ENCODE measurements at regions not wholly inside any gene's neighbourhood (a gene's known extent, or its start where the extent isn't known, plus 50 kb on each side); places are given as distances from the start of the nearest gene placed in this dataset.
"Not testable (repeated sequence)": the region's sequence is repeated elsewhere in the genome, so short reads cannot be mapped to it uniquely, and the experiment has no call there.

- no peak for DNase-seq (ENCODE audit: low read depth)
Observed at GRCh38 chr13:30816736-30817135, 81.4 kb downstream of the ALOX5AP start.

- DNase-seq (ENCODE audit: low read depth): no peak
Observed at GRCh38 chr13:30818323-30818960, 83.1 kb downstream of the ALOX5AP start.

- DNase-seq (ENCODE audit: low read depth): no peak
Observed at GRCh38 chr13:30819136-30819888, 84.0 kb downstream of the ALOX5AP start.

GRCh38 chr13:30821421-30821820, 84.7 kb upstream of the MEDAG start:
- no peak for DNase-seq (ENCODE audit: low read depth)

GRCh38 chr13:30824651-30825050, 81.4 kb upstream of the MEDAG start:
- DNase-seq (ENCODE audit: low read depth): no peak

- DNase-seq (ENCODE audit: low read depth): no peak
Observed at GRCh38 chr13:30826911-30827577, 79.0 kb upstream of the MEDAG start.

- no peak for DNase-seq (ENCODE audit: low read depth)
Observed at GRCh38 chr13:30827578-30827925, 78.5 kb upstream of the MEDAG start.

- no peak for DNase-seq (ENCODE audit: low read depth)
Observed at GRCh38 chr13:30829145-30829832, 76.8 kb upstream of the MEDAG start.

- no peak for DNase-seq (ENCODE audit: low read depth)
Observed at GRCh38 chr13:30829833-30830637, 76.0 kb upstream of the MEDAG start.

- no peak for DNase-seq (ENCODE audit: low read depth)
Observed at GRCh38 chr13:30830638-30830965, 75.5 kb upstream of the MEDAG start.

- DNase-seq (ENCODE audit: low read depth): no peak
Observed at GRCh38 chr13:30831515-30831914, 74.6 kb upstream of the MEDAG start.

GRCh38 chr13:30832377-30832776, 73.7 kb upstream of the MEDAG start:
- no peak for DNase-seq (ENCODE audit: low read depth)

- peak; percentile 7 for DNase-seq (ENCODE audit: low read depth)
Observed at GRCh38 chr13:30832845-30833332, 73.2 kb upstream of the MEDAG start.

GRCh38 chr13:30835442-30835841, 70.6 kb upstream of the MEDAG start:
- no peak for DNase-seq (ENCODE audit: low read depth)

- no peak for DNase-seq (ENCODE audit: low read depth)
Observed at GRCh38 chr13:30837227-30838159, 68.6 kb upstream of the MEDAG start.

GRCh38 chr13:30839636-30840035, 66.4 kb upstream of the MEDAG start:
- not testable (repeated sequence) for DNase-seq (ENCODE audit: low read depth)

- no peak for DNase-seq (ENCODE audit: low read depth)
Observed at GRCh38 chr13:30840515-30840914, 65.6 kb upstream of the MEDAG start.

GRCh38 chr13:30841154-30841553, 64.9 kb upstream of the MEDAG start:
- DNase-seq (ENCODE audit: low read depth): no peak

- no peak for DNase-seq (ENCODE audit: low read depth)
Observed at GRCh38 chr13:30843548-30843947, 62.5 kb upstream of the MEDAG start.

GRCh38 chr13:30844548-30845296, 61.3 kb upstream of the MEDAG start:
- no peak for DNase-seq (ENCODE audit: low read depth)

All from activated T-cell treated with anti-CD3 and anti-CD28 coated beads for 1 hour (primary cell).